Activated naive CD4-positive, alpha-beta T cell treated with anti-CD3 and anti-CD28 coated beads, Interleukin-2, amount 50 U/mL, for 16 hours (primary cell): ENCODE measurements at regions not wholly inside any gene's neighbourhood (a gene's known extent, or its start where the extent isn't known, plus 50 kb on each side); places are given as distances from the start of the nearest gene placed in this dataset.
"Not testable (repeated sequence)": the region's sequence is repeated elsewhere in the genome, so short reads cannot be mapped to it uniquely, and the experiment has no call there.

ENCODE experiments used
- DNase-seq: peaks from one replicate; pipeline ENCODE4 v3.0.0-alpha.2; 2020

- no peak for DNase-seq
Observed at GRCh38 chr2:57450170-57450569, 596.4 kb upstream of the VRK2 start.

- DNase-seq: no peak
Observed at GRCh38 chr2:57452634-57453033, 594.0 kb upstream of the VRK2 start.

- DNase-seq: no peak
Observed at GRCh38 chr2:57453945-57454344, 592.7 kb upstream of the VRK2 start.

- no peak for DNase-seq
Observed at GRCh38 chr2:57460396-57461276, 586.0 kb upstream of the VRK2 start.

GRCh38 chr2:57461624-57462023 lies 585.0 kb upstream of the VRK2 start:
- no peak for DNase-seq

- no peak for DNase-seq
Observed at GRCh38 chr2:57465067-57465466, 581.5 kb upstream of the VRK2 start.

- DNase-seq: no peak
Observed at GRCh38 chr2:57465967-57466366, 580.6 kb upstream of the VRK2 start.

- DNase-seq: no peak
Observed at GRCh38 chr2:57475391-57475790, 571.2 kb upstream of the VRK2 start.

- DNase-seq: no peak
Observed at GRCh38 chr2:57479981-57480380, 566.6 kb upstream of the VRK2 start.

GRCh38 chr2:57488061-57488460 lies 558.5 kb upstream of the VRK2 start:
- no peak for DNase-seq

GRCh38 chr2:57490741-57491140 lies 555.9 kb upstream of the VRK2 start:
- DNase-seq: no peak

GRCh38 chr2:57491213-57491612 lies 555.4 kb upstream of the VRK2 start:
- no peak for DNase-seq

- not testable (repeated sequence) for DNase-seq
Observed at GRCh38 chr2:57493966-57494365, 552.6 kb upstream of the VRK2 start.

- peak; percentile 12 for DNase-seq
Observed at GRCh38 chr2:57497489-57498096, 549.0 kb upstream of the VRK2 start.

GRCh38 chr2:57504787-57505186 lies 541.8 kb upstream of the VRK2 start:
- no peak for DNase-seq

GRCh38 chr2:57509189-57509588 lies 537.4 kb upstream of the VRK2 start:
- no peak for DNase-seq

- no peak for DNase-seq
Observed at GRCh38 chr2:57510704-57511103, 535.9 kb upstream of the VRK2 start.

GRCh38 chr2:57515366-57515765 lies 531.2 kb upstream of the VRK2 start:
- no peak for DNase-seq

GRCh38 chr2:57516698-57517340 lies 529.8 kb upstream of the VRK2 start:
- no peak for DNase-seq

GRCh38 chr2:57523304-57523703 lies 523.3 kb upstream of the VRK2 start:
- no peak for DNase-seq

GRCh38 chr2:57527685-57528084 lies 518.9 kb upstream of the VRK2 start:
- DNase-seq: no peak

GRCh38 chr2:57528499-57528898 lies 518.1 kb upstream of the VRK2 start:
- no peak for DNase-seq

GRCh38 chr2:57534358-57534757 lies 512.2 kb upstream of the VRK2 start:
- DNase-seq: no peak
